ENCODE measurements at regions not wholly inside any gene's neighbourhood (a gene's known extent, or its start where the extent isn't known, plus 50 kb on each side); places are given as distances from the start of the nearest gene placed in this dataset.

DNA sequence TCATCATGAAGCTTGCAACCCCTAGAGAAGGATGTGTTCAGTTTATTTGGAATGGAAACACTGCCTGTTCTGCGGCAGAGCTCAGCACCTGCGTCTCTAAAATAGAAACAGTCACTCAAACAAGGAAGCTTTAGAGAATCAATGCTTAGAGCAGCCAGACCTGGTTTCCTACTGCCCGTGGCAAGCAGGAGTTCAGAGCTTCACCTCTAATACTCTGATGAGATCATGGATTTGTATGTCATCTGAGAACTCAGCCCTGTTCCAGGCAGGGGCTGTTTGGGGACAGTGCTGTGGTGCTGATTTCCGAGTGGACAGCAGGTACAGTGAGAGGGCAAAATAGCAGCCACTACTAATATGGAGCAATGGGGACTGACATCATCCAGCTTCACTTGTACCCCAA, 236.0 kb upstream of the IRX1 start:
- no peak overlapping the region for H2AFZ ChIP-seq (ENCODE audit: insufficient read depth, low read depth, low read length, poor library complexity, severe bottlenecking)
- WGBS (ENCODE audit: insufficient coverage): 70% methylated on average over 2 of the region's 4 CpGs
- no peak for TF ChIP-seq EZH2 (IDR thresholded peaks at IDR 0.05; ENCODE audit: borderline replicate concordance, insufficient read depth, low read depth, low read length, poor library complexity, severe bottlenecking)
- TF ChIP-seq, protein P1, sequence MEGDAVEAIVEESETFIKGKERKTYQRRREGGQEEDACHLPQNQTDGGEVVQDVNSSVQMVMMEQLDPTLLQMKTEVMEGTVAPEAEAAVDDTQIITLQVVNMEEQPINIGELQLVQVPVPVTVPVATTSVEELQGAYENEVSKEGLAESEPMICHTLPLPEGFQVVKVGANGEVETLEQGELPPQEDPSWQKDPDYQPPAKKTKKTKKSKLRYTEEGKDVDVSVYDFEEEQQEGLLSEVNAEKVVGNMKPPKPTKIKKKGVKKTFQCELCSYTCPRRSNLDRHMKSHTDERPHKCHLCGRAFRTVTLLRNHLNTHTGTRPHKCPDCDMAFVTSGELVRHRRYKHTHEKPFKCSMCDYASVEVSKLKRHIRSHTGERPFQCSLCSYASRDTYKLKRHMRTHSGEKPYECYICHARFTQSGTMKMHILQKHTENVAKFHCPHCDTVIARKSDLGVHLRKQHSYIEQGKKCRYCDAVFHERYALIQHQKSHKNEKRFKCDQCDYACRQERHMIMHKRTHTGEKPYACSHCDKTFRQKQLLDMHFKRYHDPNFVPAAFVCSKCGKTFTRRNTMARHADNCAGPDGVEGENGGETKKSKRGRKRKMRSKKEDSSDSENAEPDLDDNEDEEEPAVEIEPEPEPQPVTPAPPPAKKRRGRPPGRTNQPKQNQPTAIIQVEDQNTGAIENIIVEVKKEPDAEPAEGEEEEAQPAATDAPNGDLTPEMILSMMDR (IDR thresholded peaks at IDR 0.05): no peak
- ATAC-seq (ENCODE audit: low read depth) (no peak), DNase-seq (no peak)
- H3K4me3 ChIP-seq (ENCODE audit: control extremely low read depth in 1 of 5, extremely low read depth in 1 of 5, insufficient read depth in 1 of 5, low read depth in 2 of 5, low read length in 4 of 5): no peak overlapping the region
- H3K79me2 ChIP-seq (ENCODE audit: control insufficient read depth, insufficient read depth, low read length): no peaks in the 10 kb centered on the region
- no peak overlapping the region for H3K4me2 ChIP-seq (replicated peaks; ENCODE audit: low read depth, low read length, poor library complexity, severe bottlenecking)
- no peaks in the 10 kb centered on the region for H3K4me1 Mint-ChIP-seq
- no peaks in the 10 kb centered on the region for H4K20me1 ChIP-seq (ENCODE audit: control insufficient read depth, insufficient read depth, low read length, poor library complexity, severe bottlenecking)
- no peaks in the 10 kb centered on the region for H3K27me3 Mint-ChIP-seq
- no peak overlapping the region for H3K27ac Mint-ChIP-seq
- no peaks in the 10 kb centered on the region for H3K36me3 ChIP-seq (replicated peaks in 1 of 2; ENCODE audit: control extremely low read depth in 1 of 2, control insufficient read depth in 1 of 2, extremely low read depth in 1 of 2, insufficient read depth in 2 of 2, low read length in 1 of 2)
- peaks cover 0 to 17% (median 0%) of the 10 kb centered on the region in 3 donors for H3K9me3 ChIP-seq (ENCODE audit: control extremely low read depth in 1 of 3, control insufficient read depth in 2 of 3, insufficient read depth in 1 of 3, low read length in 2 of 3)
- H3K4me1 ChIP-seq (ENCODE audit: control insufficient read depth in 2 of 2, insufficient read depth in 2 of 2, low read length in 2 of 2): no peaks in the 10 kb centered on the region
- H3K27ac ChIP-seq (ENCODE audit: low read length in 2 of 2): no peak overlapping the region
- H3K9me3 Mint-ChIP-seq (ENCODE audit: insufficient read depth): no peaks in the 10 kb centered on the region
- H3K27me3 ChIP-seq (replicated peaks in 1 of 4; ENCODE audit: control extremely low read depth in 1 of 4, control insufficient read depth in 3 of 4, insufficient read depth in 4 of 4, low read length in 3 of 4): no peaks in the 10 kb centered on the region
- no peak overlapping the region for H3K4me3 Mint-ChIP-seq
- CTCF ChIA-PET: no interaction called here
- POLR2A ChIA-PET: no interaction called here
- intact Hi-C loops (cut with micrococcal nuclease): no loop called here
- H3K9ac ChIP-seq (ENCODE audit: low read length): no peak overlapping the region

DNA sequence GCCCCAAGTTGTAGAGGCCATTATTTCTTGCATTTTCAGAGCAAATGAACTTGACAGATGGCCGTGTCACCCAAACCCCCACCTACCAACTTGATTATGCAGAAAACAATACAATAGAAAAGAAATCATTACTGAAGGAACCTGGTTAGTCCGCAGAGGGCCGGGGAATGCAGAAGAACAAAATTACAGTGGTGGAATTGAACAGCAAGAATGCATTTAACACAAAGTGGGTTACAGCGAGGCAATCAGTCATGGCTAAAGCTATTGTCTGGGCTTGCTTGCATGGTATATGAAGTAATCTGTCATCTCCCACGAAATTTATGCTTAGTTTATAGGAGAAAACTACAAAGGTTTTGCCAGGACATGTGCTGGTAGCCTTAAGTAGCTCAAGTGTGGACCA, 238.3 kb upstream of the IRX1 start:
- H3K4me1 ChIP-seq (ENCODE audit: control insufficient read depth in 2 of 2, insufficient read depth in 2 of 2, low read length in 2 of 2): no peaks in the 10 kb centered on the region
- no peak overlapping the region for H3K4me3 ChIP-seq (ENCODE audit: control extremely low read depth in 1 of 5, extremely low read depth in 1 of 5, insufficient read depth in 1 of 5, low read depth in 2 of 5, low read length in 4 of 5)
- no peaks in the 10 kb centered on the region for H3K4me1 Mint-ChIP-seq
- H3K9me3 ChIP-seq (ENCODE audit: control extremely low read depth in 1 of 3, control insufficient read depth in 2 of 3, insufficient read depth in 1 of 3, low read length in 2 of 3): peaks cover 0 to 15% (median 0%) of the 10 kb centered on the region in 3 donors
- intact Hi-C loops (cut with micrococcal nuclease): no loop called here
- ATAC-seq (ENCODE audit: low read depth) (no peak), DNase-seq (no peak)
- ChIA-PET CTCF (no interaction called here), POLR2A (no interaction called here)
- no peaks in the 10 kb centered on the region for H3K79me2 ChIP-seq (ENCODE audit: control insufficient read depth, insufficient read depth, low read length)
- H4K20me1 ChIP-seq (ENCODE audit: control insufficient read depth, insufficient read depth, low read length, poor library complexity, severe bottlenecking): no peaks in the 10 kb centered on the region
- TF ChIP-seq, protein P1 (IDR thresholded peaks at IDR 0.05): no peak
- no peak for TF ChIP-seq EZH2 (IDR thresholded peaks at IDR 0.05; ENCODE audit: borderline replicate concordance, insufficient read depth, low read depth, low read length, poor library complexity, severe bottlenecking)
- H3K27ac ChIP-seq (ENCODE audit: low read length in 2 of 2): no peak overlapping the region
- no peaks in the 10 kb centered on the region for H3K36me3 ChIP-seq (replicated peaks in 1 of 2; ENCODE audit: control extremely low read depth in 1 of 2, control insufficient read depth in 1 of 2, extremely low read depth in 1 of 2, insufficient read depth in 2 of 2, low read length in 1 of 2)
- no peak overlapping the region for H3K9ac ChIP-seq (ENCODE audit: low read length)
- peaks cover 3% of the 10 kb centered on the region for H3K9me3 Mint-ChIP-seq (ENCODE audit: insufficient read depth)
- H3K27me3 Mint-ChIP-seq: no peaks in the 10 kb centered on the region
- no peaks in the 10 kb centered on the region for H3K27me3 ChIP-seq (replicated peaks in 1 of 4; ENCODE audit: control extremely low read depth in 1 of 4, control insufficient read depth in 3 of 4, insufficient read depth in 4 of 4, low read length in 3 of 4)
- no peak overlapping the region for H3K4me3 Mint-ChIP-seq
- 67% methylated on average over 4 of the region's 5 CpGs for WGBS (ENCODE audit: insufficient coverage)
- no peak overlapping the region for H3K4me2 ChIP-seq (replicated peaks; ENCODE audit: low read depth, low read length, poor library complexity, severe bottlenecking)
- no peak overlapping the region for H3K27ac Mint-ChIP-seq
- H2AFZ ChIP-seq (ENCODE audit: insufficient read depth, low read depth, low read length, poor library complexity, severe bottlenecking): no peak overlapping the region
